Kidney (tissue), 13 donors: ENCODE measurements at regions not wholly inside any gene's neighbourhood (a gene's known extent, or its start where the extent isn't known, plus 50 kb on each side); places are given as distances from the start of the nearest gene placed in this dataset.

Source experiments
- DNase-seq, 5 donors: peaks; one replicate each; pipeline ENCODE4 v3.0.0-alpha.2; 2013 to 2020
- FAIRE-seq: peaks from 2 replicates; lab custom pipeline; 2012; peaks lifted over from hg19 to GRCh38; lab: Jason Lieb, UNC
- H3K27ac ChIP-seq, 2 donors: one replicate each; pipeline ENCODE4 v1.7.0; 2013; ENCODE audit warnings: low read depth in 2 of 2, low read length in 2 of 2, inconsistent platforms in 1 of 2
- H3K27me3 ChIP-seq: one replicate; pipeline ENCODE4 v1.7.1; 2013; ENCODE audit warnings: low read length, inconsistent platforms; ENCODE audit not compliant: control insufficient read depth, insufficient read depth
- H3K36me3 ChIP-seq, 3 donors: one replicate each; pipeline versions ENCODE4 v1.7.0 to v1.7.1; 2013; ENCODE audit warnings: low read length in 3 of 3, control low read depth in 1 of 3, inconsistent platforms in 1 of 3; ENCODE audit not compliant: insufficient read depth in 3 of 3, control insufficient read depth in 2 of 3
- H3K4me1 ChIP-seq, 3 donors: one replicate each; pipeline versions ENCODE4 v1.7.0 to v1.7.1; 2013; ENCODE audit warnings: low read length in 3 of 3, inconsistent platforms in 1 of 3, low read depth in 1 of 3; ENCODE audit not compliant: control insufficient read depth in 2 of 3, insufficient read depth in 2 of 3
- H3K4me3 ChIP-seq, 3 donors: one replicate each; pipeline versions ENCODE4 v1.7.0 to v1.8.1; 2013; ENCODE audit warnings: low read length in 3 of 3, control low read depth in 1 of 3, inconsistent platforms in 1 of 3
- H3K9ac ChIP-seq, 3 donors: one replicate each; pipeline versions ENCODE4 v1.7.0 to v1.7.1; 2013; ENCODE audit warnings: low read length in 3 of 3, control low read depth in 1 of 3, inconsistent platforms in 1 of 3
- H3K9me3 ChIP-seq, 3 donors: one replicate each; pipeline versions ENCODE4 v1.7.0 to v1.7.1; 2013; ENCODE audit warnings: low read length in 3 of 3, control low read depth in 1 of 3, inconsistent platforms in 1 of 3; ENCODE audit not compliant: control insufficient read depth in 2 of 3, insufficient read depth in 1 of 3
- CTCF ChIP-seq: IDR thresholded peaks from 3 replicates; pipeline ENCODE4 v1.5.1; 2012; ENCODE audit warnings: mild to moderate bottlenecking, moderate library complexity, borderline replicate concordance; ENCODE audit not compliant: insufficient read depth; ENCODE audit errors: extremely low read depth
- intact Hi-C: fragments of 100-400 bp; cut with DNase I; formaldehyde crosslinking; loops from one replicate; pipeline ENCODE4 v1.11.1; 2022
- donor health status: control.
- donor health status: control.
- donor health status: control.
- donor health status: control.
- donor health status: control.
- donor health status: DM: yes; HTN: yes; CAD: no.
- donor health status: Normal renal cell carcinoma (clear cell type).

- intact Hi-C loops, result no loop called here
- DNase-seq (no peak), FAIRE-seq (no peak)
- Histone ChIP-seq H3K4me3 (no peak overlapping the region), H3K4me1 (no peaks in the 10 kb centered on the region), H3K9me3 (no peaks in the 10 kb centered on the region), H3K27ac (no peak overlapping the region), H3K9ac (no peak overlapping the region), H3K27me3 (no peaks in the 10 kb centered on the region), H3K36me3 (no peaks in the 10 kb centered on the region)
- TF ChIP-seq CTCF, result no peak
These were observed 515.2 kb upstream of the BRINP1 start for GRCh38 chr9:119884438-119884837.

GRCh38 chr9:119881898-119882297 lies 512.7 kb upstream of the BRINP1 start:
- Histone ChIP-seq H3K4me3 (no peak overlapping the region), H3K9me3 (no peaks in the 10 kb centered on the region), H3K9ac (no peak overlapping the region), H3K27me3 (no peaks in the 10 kb centered on the region), H3K36me3 (no peaks in the 10 kb centered on the region), H3K4me1 (no peaks in the 10 kb centered on the region), H3K27ac (no peak overlapping the region)
- no peak for TF ChIP-seq CTCF
- no peak for FAIRE-seq
- intact Hi-C loops, result no loop called here
- DNase-seq, result no peak

GRCh38 chr9:119880361-119880760 lies 511.1 kb upstream of the BRINP1 start:
- no peaks in the 10 kb centered on the region for H3K27me3 ChIP-seq
- TF ChIP-seq CTCF, result no peak
- intact Hi-C loops, result no loop called here
- no peak overlapping the region for H3K4me3 ChIP-seq
- H3K9ac ChIP-seq, result no peak overlapping the region
- DNase-seq (no peak), FAIRE-seq (no peak)
- H3K9me3 ChIP-seq, result no peaks in the 10 kb centered on the region
- H3K36me3 ChIP-seq, result no peaks in the 10 kb centered on the region
- H3K4me1 ChIP-seq, result no peaks in the 10 kb centered on the region
- no peak overlapping the region for H3K27ac ChIP-seq

GRCh38 chr9:119877306-119877705 lies 508.1 kb upstream of the BRINP1 start:
- FAIRE-seq, result no peak
- no peak for TF ChIP-seq CTCF
- no peaks in the 10 kb centered on the region for H3K27me3 ChIP-seq

More at GRCh38 chr9:119877306-119877705, 508.1 kb upstream of the BRINP1 start:
- Histone ChIP-seq H3K4me3 (no peak overlapping the region), H3K4me1 (no peaks in the 10 kb centered on the region), H3K9ac (no peak overlapping the region), H3K27ac (no peak overlapping the region), H3K9me3 (no peaks in the 10 kb centered on the region), H3K36me3 (no peaks in the 10 kb centered on the region)
- no peak for DNase-seq
- intact Hi-C loops, result no loop called here
